WI38 (cell line): ENCODE measurements at regions not wholly inside any gene's neighbourhood (a gene's known extent, or its start where the extent isn't known, plus 50 kb on each side); places are given as distances from the start of the nearest gene placed in this dataset.

Experiments used
- H3K4me3 ChIP-seq: 2 replicates; pipeline ENCODE4 v1.5.1; 2011; ENCODE audit warnings: low read depth, mild to moderate bottlenecking, control low read depth, low read length
- CTCF ChIP-seq: IDR thresholded peaks from 2 replicates; pipeline ENCODE4 v1.5.1; 2012; ENCODE audit warnings: low read depth, mild to moderate bottlenecking, control low read depth, low read length

- no peak overlapping the region for H3K4me3 ChIP-seq
- TF ChIP-seq CTCF: no peak
Measured at GRCh38 chr20:4369119-4369797, 120.2 kb upstream of the ADRA1D start.

- H3K4me3 ChIP-seq: no peak overlapping the region
- no peak for TF ChIP-seq CTCF
Measured at GRCh38 chr20:4366076-4366475, 117.0 kb upstream of the ADRA1D start.

GRCh38 chr20:4358552-4358951, 109.5 kb upstream of the ADRA1D start:
- no peak overlapping the region for H3K4me3 ChIP-seq
- no peak for TF ChIP-seq CTCF

- TF ChIP-seq CTCF: no peak
- no peak overlapping the region for H3K4me3 ChIP-seq
Measured at GRCh38 chr20:4352348-4352747, 103.3 kb upstream of the ADRA1D start.

- no peak for TF ChIP-seq CTCF
- H3K4me3 ChIP-seq: no peak overlapping the region
Measured at GRCh38 chr20:4350096-4350495, 101.0 kb upstream of the ADRA1D start.

GRCh38 chr20:4344670-4345069, 95.6 kb upstream of the ADRA1D start:
- H3K4me3 ChIP-seq: no peak overlapping the region
- no peak for TF ChIP-seq CTCF

GRCh38 chr20:4342609-4343008, 93.5 kb upstream of the ADRA1D start:
- H3K4me3 ChIP-seq: no peak overlapping the region
- no peak for TF ChIP-seq CTCF
